B cell (primary cell): ENCODE measurements at regions not wholly inside any gene's neighbourhood (a gene's known extent, or its start where the extent isn't known, plus 50 kb on each side); places are given as distances from the start of the nearest gene placed in this dataset.

Experiments used
- CTCF ChIP-seq: fragments of 200-600 bp; IDR thresholded peaks from one replicate; pipeline ENCODE4 v1.8.0; 2022; ENCODE audit warnings: antibody characterized with exemption, mild to moderate bottlenecking
- EZH2 ChIP-seq: IDR thresholded peaks from 2 replicates; pipeline ENCODE4 v1.6.1; 2012; ENCODE audit warnings: borderline replicate concordance, low read depth, mild to moderate bottlenecking, moderate library complexity, low read length; ENCODE audit not compliant: insufficient read depth, poor library complexity, severe bottlenecking

- TF ChIP-seq CTCF (no peak), EZH2 (no peak)
Measured at GRCh38 chr3:72390841-72391240, 457.4 kb downstream of the SHQ1 start.
